Keratinocyte (primary cell): ENCODE measurements at regions not wholly inside any gene's neighbourhood (a gene's known extent, or its start where the extent isn't known, plus 50 kb on each side); places are given as distances from the start of the nearest gene placed in this dataset.
"Not testable (repeated sequence)": the region's sequence is repeated elsewhere in the genome, so short reads cannot be mapped to it uniquely, and the experiment has no call there.

Experiments
- DNase-seq: peaks from one replicate; pipeline ENCODE4 v3.0.0-alpha.2; 2011; ENCODE audit warnings: low read depth, missing footprints, low spot score
- FAIRE-seq: peaks from 2 replicates; lab custom pipeline; 2011; peaks lifted over from hg19 to GRCh38; lab: Jason Lieb, UNC
- H2AFZ ChIP-seq: 2 replicates; pipeline ENCODE4 v1.6.0; 2012; ENCODE audit warnings: low read length, control low read depth, inconsistent platforms; ENCODE audit not compliant: control insufficient read depth
- H3K27ac ChIP-seq: 2 replicates; pipeline ENCODE4 v1.5.1; 2011; ENCODE audit warnings: low read length; ENCODE audit not compliant: control insufficient read depth, insufficient read depth
- H3K27me3 ChIP-seq: 3 replicates; pipeline ENCODE4 v1.6.0; 2011; ENCODE audit warnings: low read length; ENCODE audit not compliant: control insufficient read depth, insufficient read depth; ENCODE audit errors: extremely low read depth
- H3K36me3 ChIP-seq, 2 experiments: 2 replicates in 1 of 2; 3 replicates in 1 of 2; pipeline ENCODE4 v1.5.1; 2011; ENCODE audit warnings: low read length in 2 of 2, mild to moderate bottlenecking in 1 of 2; ENCODE audit not compliant: control insufficient read depth in 2 of 2, insufficient read depth in 2 of 2; ENCODE audit errors: extremely low read depth in 1 of 2
- H3K4me1 ChIP-seq: 3 replicates; pipeline ENCODE4 v1.5.1; 2011; ENCODE audit warnings: low read length; ENCODE audit not compliant: control insufficient read depth, insufficient read depth; ENCODE audit errors: extremely low read depth
- H3K4me2 ChIP-seq: 3 replicates; pipeline ENCODE4 v1.6.0; 2011; ENCODE audit warnings: low read depth, low read length; ENCODE audit not compliant: control insufficient read depth, insufficient read depth; ENCODE audit errors: extremely low read depth
- H3K4me3 ChIP-seq, 3 experiments: fragments of 200-600 bp in 1 of 3; sonication (generic) in 1 of 3; 2 replicates in 2 of 3; 3 replicates in 1 of 3; pipeline ENCODE4 v1.5.1; 2011 to 2016; ENCODE audit warnings: low read length in 3 of 3, mild to moderate bottlenecking in 3 of 3, control low read depth in 2 of 3, inconsistent platforms in 1 of 3, low read depth in 1 of 3, mixed read lengths in 1 of 3, mixed run types in 1 of 3, moderate library complexity in 1 of 3; ENCODE audit not compliant: control insufficient read depth in 2 of 3, insufficient read depth in 2 of 3; ENCODE audit errors: extremely low read depth in 1 of 3
- H3K79me2 ChIP-seq: 2 replicates; pipeline ENCODE4 v1.6.0; 2012; ENCODE audit warnings: low read length; ENCODE audit not compliant: control insufficient read depth, insufficient read depth
- H3K9ac ChIP-seq: 3 replicates; pipeline ENCODE4 v1.6.0; 2011; ENCODE audit warnings: low read length; ENCODE audit not compliant: control insufficient read depth, insufficient read depth; ENCODE audit errors: extremely low read depth
- H3K9me1 ChIP-seq: 3 replicates; pipeline ENCODE4 v1.6.0; 2011; ENCODE audit warnings: low read length; ENCODE audit not compliant: control insufficient read depth, insufficient read depth; ENCODE audit errors: extremely low read depth
- H3K9me3 ChIP-seq: 2 replicates; pipeline ENCODE4 v1.5.1; 2012; ENCODE audit warnings: low read depth, low read length; ENCODE audit not compliant: control insufficient read depth
- H4K20me1 ChIP-seq: 3 replicates; pipeline ENCODE4 v1.6.0; 2011; ENCODE audit warnings: low read length; ENCODE audit not compliant: control insufficient read depth, insufficient read depth; ENCODE audit errors: extremely low read depth
- CTCF ChIP-seq, 3 experiments: IDR thresholded peaks in 1 of 3; conservative IDR thresholded peaks in 1 of 3; optimal IDR thresholded peaks in 1 of 3; 2 replicates in 2 of 3; 3 replicates in 1 of 3; pipeline versions ENCODE3 to v1.5.1; 2011; ENCODE audit warnings: low read length in 3 of 3, mild to moderate bottlenecking in 3 of 3, moderate library complexity in 2 of 3, control low read depth in 1 of 3, inconsistent platforms in 1 of 3; ENCODE audit not compliant: insufficient read depth in 2 of 3; ENCODE audit errors: extremely low read depth in 1 of 3
- EZH2 ChIP-seq: IDR thresholded peaks from one replicate; pipeline ENCODE4 v1.6.1; 2012; ENCODE audit warnings: inconsistent platforms, mild to moderate bottlenecking, low read length, moderate library complexity
- dilution Hi-C: fragments of 300-500 bp; cut with MboI; formaldehyde crosslinking; loops from one replicate; pipeline ENCODE4 v1.7.0; 2020; ENCODE audit warnings: low sequenced_read_pairs; ENCODE audit not compliant: extremely low pct_ligation_motif_present

GRCh38 chr3:182651461-182651860 lies 141.8 kb upstream of the ATP11B start:
- TF ChIP-seq EZH2 (no peak), CTCF (optimal IDR thresholded peaks at IDR 0.05 in 1 of 3, IDR thresholded peaks at IDR 0.05 in 1 of 3, conservative IDR thresholded peaks at IDR 0.05 in 1 of 3; ENCODE audit: extremely low read depth in 1 of 3, insufficient read depth in 2 of 3, low read length in 3 of 3) (no peak)
- FAIRE-seq = no peak
- H3K36me3 ChIP-seq = no peaks in the 10 kb centered on the region

GRCh38 chr3:182653065-182653464 lies 140.2 kb upstream of the ATP11B start:
- H3K4me3 ChIP-seq, H3K9ac ChIP-seq, H3K79me2 ChIP-seq, H3K27ac ChIP-seq, H2AFZ ChIP-seq, DNase-seq, H3K4me1 ChIP-seq, H3K9me1 ChIP-seq, H4K20me1 ChIP-seq, H3K9me3 ChIP-seq, dilution Hi-C loops, H3K27me3 ChIP-seq, H3K36me3 ChIP-seq, FAIRE-seq, H3K4me2 ChIP-seq: not testable (repeated sequence)

More at GRCh38 chr3:182651461-182651860, 141.8 kb upstream of the ATP11B start:
- Histone ChIP-seq H3K9ac (no peak overlapping the region), H3K9me3 (no peaks in the 10 kb centered on the region), H3K4me1 (no peaks in the 10 kb centered on the region), H3K4me2 (no peak overlapping the region), H2AFZ (no peak overlapping the region), H3K4me3 (no peak overlapping the region), H3K79me2 (no peaks in the 10 kb centered on the region), H4K20me1 (no peaks in the 10 kb centered on the region), H3K9me1 (no peaks in the 10 kb centered on the region), H3K27ac (no peak overlapping the region), H3K27me3 (no peaks in the 10 kb centered on the region)
- DNase-seq = no peak
- dilution Hi-C loops = no loop called here

- Histone ChIP-seq H2AFZ (peak overlapping the region; percentile 75), H3K9me1 (no peaks in the 10 kb centered on the region), H3K9ac (peak overlapping the region; percentile 39), H4K20me1 (no peaks in the 10 kb centered on the region), H3K79me2 (no peaks in the 10 kb centered on the region), H3K4me1 (peaks cover 12% of the 10 kb centered on the region), H3K27ac (peak overlapping the region; percentile 79), H3K27me3 (no peaks in the 10 kb centered on the region), H3K4me2 (peak overlapping the region; percentile 62), H3K36me3 (no peaks in the 10 kb centered on the region), H3K4me3 (no peak overlapping the region), H3K9me3 (no peaks in the 10 kb centered on the region)
- FAIRE-seq (peak; percentile 44), DNase-seq (no peak)
- no peak for TF ChIP-seq EZH2
- TF ChIP-seq CTCF (optimal IDR thresholded peaks at IDR 0.05 in 1 of 3, IDR thresholded peaks at IDR 0.05 in 1 of 3, conservative IDR thresholded peaks at IDR 0.05 in 1 of 3; ENCODE audit: extremely low read depth in 1 of 3, insufficient read depth in 2 of 3, low read length in 3 of 3) = no peak
- dilution Hi-C loops = no loop called here
These were observed 124.8 kb upstream of the ATP11B start for GRCh38 chr3:182668541-182668940.
